SK-N-SH treated with all-trans-retinoic acid at 6 μM for 48 hours (cell line): ENCODE measurements at regions not wholly inside any gene's neighbourhood (a gene's known extent, or its start where the extent isn't known, plus 50 kb on each side); places are given as distances from the start of the nearest gene placed in this dataset.

Experiments used
- ATAC-seq: fragments of 200-7000 bp; cut with Tn5 transposase; 3 replicates; pipeline ENCODE4 v1.9.1; 2020; ENCODE audit warnings: mild to moderate bottlenecking, moderate library complexity
- ARNTL ChIP-seq: fragments of 450-650 bp; formaldehyde crosslinking; IDR thresholded peaks from 2 replicates; pipeline ENCODE4 v1.5.0; 2020; ENCODE audit warnings: low read depth, mild to moderate bottlenecking, moderate library complexity, borderline replicate concordance
- BACH2 ChIP-seq: fragments of 250-450 bp; sonication (Bioruptor Pico); IDR thresholded peaks from 2 replicates; pipeline ENCODE4 v1.9.0; 2021; ENCODE audit warnings: mild to moderate bottlenecking, borderline replicate concordance
- CREB5 ChIP-seq: fragments of 250-450 bp; sonication (Bioruptor Pico); IDR thresholded peaks from 2 replicates; pipeline ENCODE4 v1.5.1; 2020; ENCODE audit warnings: low read depth, mild to moderate bottlenecking, moderate library complexity
- ESRRG ChIP-seq: fragments of 250-450 bp; sonication (Bioruptor Pico); IDR thresholded peaks from 2 replicates; pipeline ENCODE4 v1.6.1; 2021; ENCODE audit warnings: mild to moderate bottlenecking
- GLIS3 ChIP-seq: fragments of 250-450 bp; sonication (Bioruptor Pico); IDR thresholded peaks from 2 replicates; pipeline ENCODE4 v1.5.0; 2020; ENCODE audit warnings: mild to moderate bottlenecking, moderate library complexity
- ISL1 ChIP-seq: fragments of 250-450 bp; sonication (Bioruptor Pico); IDR thresholded peaks from 2 replicates; pipeline ENCODE4 v2.1.2; 2022; ENCODE audit warnings: mild to moderate bottlenecking, moderate library complexity
- OSR1 ChIP-seq: fragments of 250-450 bp; sonication (Bioruptor Pico); IDR thresholded peaks from 2 replicates; pipeline ENCODE4 v1.8.0; 2022; ENCODE audit warnings: moderate library complexity, mild to moderate bottlenecking, inconsistent platforms
- PATZ1 ChIP-seq: fragments of 250-450 bp; sonication (Bioruptor Pico); IDR thresholded peaks from 2 replicates; pipeline ENCODE4 v1.8.0; 2020; ENCODE audit warnings: mild to moderate bottlenecking, moderate library complexity, borderline replicate concordance
- PPARA ChIP-seq: fragments of 250-450 bp; sonication (Bioruptor Pico); IDR thresholded peaks from 2 replicates; pipeline ENCODE4 v1.5.0; 2020; ENCODE audit warnings: mild to moderate bottlenecking, borderline replicate concordance
- TCF4 ChIP-seq: fragments of 250-450 bp; sonication (Bioruptor Pico); IDR thresholded peaks from 2 replicates; pipeline ENCODE4 v1.8.0; 2021; ENCODE audit warnings: mild to moderate bottlenecking, moderate library complexity, borderline replicate concordance
- TOX ChIP-seq: fragments of 250-450 bp; sonication (Bioruptor Pico); IDR thresholded peaks from 2 replicates; pipeline ENCODE4 v1.8.0; 2021; ENCODE audit warnings: mild to moderate bottlenecking, moderate library complexity, borderline replicate concordance
- ZC3H10 ChIP-seq: fragments of 250-450 bp; sonication (Bioruptor Pico); IDR thresholded peaks from 2 replicates; pipeline ENCODE4 v1.5.1; 2021; ENCODE audit warnings: mild to moderate bottlenecking, moderate library complexity
- ZFP3 ChIP-seq: fragments of 250-450 bp; sonication (Bioruptor Pico); IDR thresholded peaks from 2 replicates; pipeline ENCODE4 v1.5.0; 2020; ENCODE audit warnings: mild to moderate bottlenecking, moderate library complexity
- ZNF565 ChIP-seq: fragments of 450-650 bp; formaldehyde crosslinking; conservative IDR thresholded peaks from 2 replicates; pipeline ENCODE4 v1.5.0; 2020; ENCODE audit warnings: low read depth, mild to moderate bottlenecking, moderate library complexity
- ZNF70 ChIP-seq: fragments of 450-650 bp; formaldehyde crosslinking; IDR thresholded peaks from 2 replicates; pipeline ENCODE4 v1.5.0; 2020; ENCODE audit warnings: mild to moderate bottlenecking, moderate library complexity
- ZNF8 ChIP-seq: fragments of 450-650 bp; formaldehyde crosslinking; IDR thresholded peaks from 2 replicates; pipeline ENCODE4 v1.5.0; 2020; ENCODE audit warnings: mild to moderate bottlenecking, moderate library complexity
- TF ChIP-seq, protein P1 (sequence below): fragments of 250-450 bp; sonication (Bioruptor Pico); IDR thresholded peaks from 2 replicates; pipeline ENCODE4 v1.5.0; 2020; ENCODE audit warnings: mild to moderate bottlenecking, moderate library complexity
- TF ChIP-seq, protein P2 (sequence below): fragments of 250-450 bp; sonication (Bioruptor Pico); IDR thresholded peaks from 2 replicates; pipeline ENCODE4 v1.5.1; 2021; ENCODE audit warnings: mild to moderate bottlenecking, moderate library complexity
- TF ChIP-seq, protein P3 (sequence below): fragments of 250-450 bp; sonication (Bioruptor Pico); IDR thresholded peaks from 2 replicates; pipeline ENCODE4 v1.8.0; 2021; ENCODE audit warnings: low read depth, mild to moderate bottlenecking, moderate library complexity, borderline replicate concordance

GRCh38 chr9:73611032-73611431 is 459.4 kb downstream of the ANXA1 start (continued):
- TF ChIP-seq, protein P1, sequence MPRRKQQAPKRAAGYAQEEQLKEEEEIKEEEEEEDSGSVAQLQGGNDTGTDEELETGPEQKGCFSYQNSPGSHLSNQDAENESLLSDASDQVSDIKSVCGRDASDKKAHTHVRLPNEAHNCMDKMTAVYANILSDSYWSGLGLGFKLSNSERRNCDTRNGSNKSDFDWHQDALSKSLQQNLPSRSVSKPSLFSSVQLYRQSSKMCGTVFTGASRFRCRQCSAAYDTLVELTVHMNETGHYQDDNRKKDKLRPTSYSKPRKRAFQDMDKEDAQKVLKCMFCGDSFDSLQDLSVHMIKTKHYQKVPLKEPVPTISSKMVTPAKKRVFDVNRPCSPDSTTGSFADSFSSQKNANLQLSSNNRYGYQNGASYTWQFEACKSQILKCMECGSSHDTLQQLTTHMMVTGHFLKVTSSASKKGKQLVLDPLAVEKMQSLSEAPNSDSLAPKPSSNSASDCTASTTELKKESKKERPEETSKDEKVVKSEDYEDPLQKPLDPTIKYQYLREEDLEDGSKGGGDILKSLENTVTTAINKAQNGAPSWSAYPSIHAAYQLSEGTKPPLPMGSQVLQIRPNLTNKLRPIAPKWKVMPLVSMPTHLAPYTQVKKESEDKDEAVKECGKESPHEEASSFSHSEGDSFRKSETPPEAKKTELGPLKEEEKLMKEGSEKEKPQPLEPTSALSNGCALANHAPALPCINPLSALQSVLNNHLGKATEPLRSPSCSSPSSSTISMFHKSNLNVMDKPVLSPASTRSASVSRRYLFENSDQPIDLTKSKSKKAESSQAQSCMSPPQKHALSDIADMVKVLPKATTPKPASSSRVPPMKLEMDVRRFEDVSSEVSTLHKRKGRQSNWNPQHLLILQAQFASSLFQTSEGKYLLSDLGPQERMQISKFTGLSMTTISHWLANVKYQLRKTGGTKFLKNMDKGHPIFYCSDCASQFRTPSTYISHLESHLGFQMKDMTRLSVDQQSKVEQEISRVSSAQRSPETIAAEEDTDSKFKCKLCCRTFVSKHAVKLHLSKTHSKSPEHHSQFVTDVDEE (CRISPR knock-in tag): no peak

GRCh38 chr9:73613092-73613701 is 461.5 kb downstream of the ANXA1 start:
- ATAC-seq: no peak
- TF ChIP-seq ESRRG (CRISPR knock-in tag) (no peak), GLIS3 (CRISPR knock-in tag) (no peak), ZC3H10 (CRISPR knock-in tag) (no peak), OSR1 (CRISPR knock-in tag) (no peak), CREB5 (CRISPR knock-in tag) (no peak)

GRCh38 chr9:73615557-73615956 is 463.9 kb downstream of the ANXA1 start:
- no peak for TF ChIP-seq ESRRG (CRISPR knock-in tag)
- TF ChIP-seq ZNF70: no peak
- no peak for ATAC-seq

GRCh38 chr9:73617586-73617985 is 465.9 kb downstream of the ANXA1 start:
- TF ChIP-seq OSR1 (CRISPR knock-in tag) (no peak), ARNTL (CRISPR knock-in tag) (no peak), GLIS3 (CRISPR knock-in tag) (no peak), ZNF565 (CRISPR knock-in tag) (no peak), PPARA (CRISPR knock-in tag) (no peak), ZFP3 (CRISPR knock-in tag) (no peak), TCF4 (no peak)
- TF ChIP-seq, protein P2, sequence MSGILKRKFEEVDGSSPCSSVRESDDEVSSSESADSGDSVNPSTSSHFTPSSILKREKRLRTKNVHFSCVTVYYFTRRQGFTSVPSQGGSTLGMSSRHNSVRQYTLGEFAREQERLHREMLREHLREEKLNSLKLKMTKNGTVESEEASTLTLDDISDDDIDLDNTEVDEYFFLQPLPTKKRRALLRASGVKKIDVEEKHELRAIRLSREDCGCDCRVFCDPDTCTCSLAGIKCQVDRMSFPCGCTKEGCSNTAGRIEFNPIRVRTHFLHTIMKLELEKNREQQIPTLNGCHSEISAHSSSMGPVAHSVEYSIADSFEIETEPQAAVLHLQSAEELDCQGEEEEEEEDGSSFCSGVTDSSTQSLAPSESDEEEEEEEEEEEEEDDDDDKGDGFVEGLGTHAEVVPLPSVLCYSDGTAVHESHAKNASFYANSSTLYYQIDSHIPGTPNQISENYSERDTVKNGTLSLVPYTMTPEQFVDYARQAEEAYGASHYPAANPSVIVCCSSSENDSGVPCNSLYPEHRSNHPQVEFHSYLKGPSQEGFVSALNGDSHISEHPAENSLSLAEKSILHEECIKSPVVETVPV (CRISPR knock-in tag): no peak
- TF ChIP-seq, protein P1 (CRISPR knock-in tag): no peak
- ATAC-seq: no peak

DNA sequence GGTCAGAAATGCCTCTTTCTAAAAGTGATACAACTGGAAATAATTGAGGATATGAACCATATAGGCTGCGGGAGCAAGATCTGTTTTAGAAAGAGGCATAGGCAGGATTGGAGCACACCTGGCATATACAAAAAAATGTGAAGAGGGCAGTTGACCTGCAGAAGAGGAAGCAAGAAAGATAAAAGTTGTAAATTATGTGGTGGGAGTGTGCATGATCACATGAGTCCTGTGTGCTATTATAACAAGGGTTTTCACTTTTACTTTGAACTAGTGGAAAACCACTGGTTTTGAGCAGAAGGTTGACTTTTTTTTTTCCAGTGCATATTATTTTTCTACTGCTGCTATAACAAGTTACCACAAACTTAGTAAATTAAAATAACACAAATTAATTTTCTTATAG is 489.3 kb downstream of the ANXA1 start:
- ATAC-seq: no peak
- TF ChIP-seq CREB5 (CRISPR knock-in tag): no peak
- TF ChIP-seq, protein P3, sequence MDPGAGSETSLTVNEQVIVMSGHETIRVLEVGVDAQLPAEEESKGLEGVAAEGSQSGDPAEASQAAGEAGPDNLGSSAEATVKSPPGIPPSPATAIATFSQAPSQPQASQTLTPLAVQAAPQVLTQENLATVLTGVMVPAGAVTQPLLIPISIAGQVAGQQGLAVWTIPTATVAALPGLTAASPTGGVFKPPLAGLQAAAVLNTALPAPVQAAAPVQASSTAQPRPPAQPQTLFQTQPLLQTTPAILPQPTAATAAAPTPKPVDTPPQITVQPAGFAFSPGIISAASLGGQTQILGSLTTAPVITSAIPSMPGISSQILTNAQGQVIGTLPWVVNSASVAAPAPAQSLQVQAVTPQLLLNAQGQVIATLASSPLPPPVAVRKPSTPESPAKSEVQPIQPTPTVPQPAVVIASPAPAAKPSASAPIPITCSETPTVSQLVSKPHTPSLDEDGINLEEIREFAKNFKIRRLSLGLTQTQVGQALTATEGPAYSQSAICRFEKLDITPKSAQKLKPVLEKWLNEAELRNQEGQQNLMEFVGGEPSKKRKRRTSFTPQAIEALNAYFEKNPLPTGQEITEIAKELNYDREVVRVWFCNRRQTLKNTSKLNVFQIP (CRISPR knock-in tag): no peak
- TF ChIP-seq ISL1 (CRISPR knock-in tag): no peak
- TF ChIP-seq GLIS3 (CRISPR knock-in tag): no peak
- no peak for TF ChIP-seq ZNF565 (CRISPR knock-in tag)
- no peak for TF ChIP-seq TOX (CRISPR knock-in tag)
- no peak for TF ChIP-seq ARNTL (CRISPR knock-in tag)
- no peak for TF ChIP-seq ZNF8
- no peak for TF ChIP-seq ZC3H10 (CRISPR knock-in tag)
- no peak for TF ChIP-seq OSR1 (CRISPR knock-in tag)
- no peak for TF ChIP-seq BACH2 (CRISPR knock-in tag)
- no peak for TF ChIP-seq TCF4
- no peak for TF ChIP-seq PATZ1 (CRISPR knock-in tag)
